GDM1 (cell line): ENCODE measurements at regions not wholly inside any gene's neighbourhood (a gene's known extent, or its start where the extent isn't known, plus 50 kb on each side); places are given as distances from the start of the nearest gene placed in this dataset.
"Not testable (repeated sequence)": the region's sequence is repeated elsewhere in the genome, so short reads cannot be mapped to it uniquely, and the experiment has no call there.

Experiments used
- DNase-seq: peaks from one replicate; lab custom pipeline; 2025; lab: John Stamatoyannopoulos, UW

- no peak for DNase-seq
These were observed 301.9 kb upstream of the KYNU start for GRCh38 chr2:142575561-142575960.

DNA sequence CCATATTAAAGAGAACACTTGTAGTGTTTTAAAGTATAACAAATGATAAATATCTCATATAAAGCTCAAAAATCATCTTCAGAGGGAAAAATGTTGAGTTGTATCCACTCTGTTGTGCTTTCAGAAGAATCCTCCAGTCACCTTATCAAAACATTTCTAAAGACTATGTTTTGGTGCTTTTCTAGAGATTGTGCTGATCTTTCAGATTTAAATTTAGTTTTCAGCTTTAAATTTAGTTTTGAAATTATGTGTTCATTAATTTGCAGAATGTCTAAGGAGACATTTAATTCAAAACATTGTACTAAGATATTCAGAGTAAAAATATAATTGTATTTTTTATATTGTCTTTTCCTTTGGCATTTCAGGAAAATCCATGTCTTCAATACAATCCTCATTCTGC is 303.1 kb upstream of the KYNU start:
- no peak for DNase-seq

DNA sequence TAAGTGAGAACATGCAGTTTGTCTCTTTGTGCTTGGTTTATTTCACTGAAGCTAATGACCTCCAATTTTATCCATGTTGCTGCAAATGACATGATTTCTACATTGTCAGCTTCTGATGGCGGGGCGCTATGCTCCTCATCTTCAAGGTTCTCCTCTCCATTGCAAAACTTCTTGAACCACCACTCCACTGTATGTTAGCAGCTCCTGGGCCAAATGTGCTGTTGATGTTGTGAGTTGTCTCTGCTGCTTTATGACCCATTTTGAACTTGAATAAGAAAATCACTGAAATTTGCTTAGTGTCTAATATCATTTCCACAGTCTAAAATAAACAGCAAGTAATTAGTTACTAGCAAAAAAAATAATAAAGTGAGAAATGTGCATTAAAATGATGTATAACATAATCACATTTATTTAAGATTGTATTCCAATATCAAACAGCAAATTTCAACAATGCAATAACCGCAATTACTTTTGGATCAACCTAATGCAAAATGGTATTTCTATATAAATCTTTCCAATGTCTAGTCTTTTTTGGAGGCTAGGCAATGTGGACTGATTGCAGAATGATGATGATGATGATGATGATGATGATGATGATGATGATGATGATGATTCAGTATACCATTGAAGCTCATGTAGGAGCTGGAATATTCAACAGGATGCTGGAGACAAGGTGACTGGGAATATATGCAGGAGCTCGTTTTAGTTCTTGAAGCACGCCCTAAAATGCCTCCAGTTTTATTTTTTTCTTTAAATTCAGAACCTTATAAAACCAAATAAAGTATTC is 304.9 kb upstream of the KYNU start:
- DNase-seq: no peak

GRCh38 chr2:142571934-142572333 is 305.5 kb upstream of the KYNU start:
- no peak for DNase-seq

GRCh38 chr2:142562900-142563299 is 314.6 kb upstream of the KYNU start:
- no peak for DNase-seq

DNA sequence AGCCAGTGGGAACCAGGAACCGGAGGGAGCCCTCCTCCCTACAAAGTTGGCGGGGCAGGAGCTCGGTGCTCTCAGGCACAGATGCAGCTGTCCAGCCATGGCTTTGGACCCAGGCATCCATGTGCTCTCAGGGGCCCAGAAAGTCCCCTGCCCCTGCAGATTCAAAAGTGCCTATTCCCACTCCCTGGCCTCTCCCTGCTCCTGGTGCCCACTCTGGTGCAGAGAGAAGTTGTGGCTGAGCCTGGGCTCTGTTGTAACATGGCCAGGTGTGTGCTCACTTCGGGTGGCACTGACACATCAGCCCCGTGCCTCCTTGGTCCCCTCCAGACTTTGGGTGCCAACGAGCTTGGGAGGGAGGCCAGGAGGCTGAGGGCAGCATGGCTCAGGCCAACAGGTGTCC is 315.8 kb upstream of the KYNU start:
- DNase-seq: no peak

DNA sequence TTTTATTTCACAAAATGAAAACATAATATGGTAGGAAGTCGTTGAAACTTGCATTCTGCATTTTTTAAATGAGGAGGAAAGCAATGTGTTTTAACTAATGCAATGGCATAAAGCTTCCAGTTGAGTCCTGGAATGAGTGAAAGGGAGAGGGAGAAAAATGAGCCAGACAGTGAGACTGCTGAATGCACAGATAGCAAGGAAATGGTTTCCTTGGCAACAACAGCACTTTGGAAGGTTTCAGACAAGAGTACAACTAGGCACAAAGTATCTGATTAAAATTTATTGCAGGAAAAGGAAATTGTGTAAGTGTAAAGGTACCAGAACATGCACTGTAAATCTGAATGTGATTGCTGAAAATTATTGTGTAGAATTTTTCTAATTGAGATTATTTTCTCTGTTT is 320.1 kb upstream of the KYNU start:
- no peak for DNase-seq

DNA sequence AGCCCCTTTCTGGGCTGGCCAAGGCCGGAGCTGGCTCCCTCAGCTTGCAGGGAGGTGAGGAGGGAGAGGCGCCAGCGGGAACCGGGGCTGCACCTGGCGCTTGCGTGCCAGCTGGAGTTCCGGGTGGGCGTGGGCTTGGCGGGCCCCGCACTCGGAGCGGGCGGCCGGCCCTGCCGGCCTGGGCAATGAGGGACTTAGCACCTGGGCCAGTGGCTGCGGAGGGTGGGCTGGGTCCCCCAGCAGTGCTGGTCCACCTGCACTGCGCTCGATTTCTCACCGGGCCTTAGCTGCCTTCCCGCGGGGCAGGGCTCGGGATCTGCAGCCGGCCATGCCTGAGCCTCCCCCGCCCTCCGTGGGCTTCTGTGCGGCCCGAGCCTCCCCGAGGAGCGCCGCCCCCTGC is 331.5 kb upstream of the KYNU start:
- not testable (repeated sequence) for DNase-seq

GRCh38 chr2:142545036-142545435 is 332.4 kb upstream of the KYNU start:
- no peak for DNase-seq

DNA sequence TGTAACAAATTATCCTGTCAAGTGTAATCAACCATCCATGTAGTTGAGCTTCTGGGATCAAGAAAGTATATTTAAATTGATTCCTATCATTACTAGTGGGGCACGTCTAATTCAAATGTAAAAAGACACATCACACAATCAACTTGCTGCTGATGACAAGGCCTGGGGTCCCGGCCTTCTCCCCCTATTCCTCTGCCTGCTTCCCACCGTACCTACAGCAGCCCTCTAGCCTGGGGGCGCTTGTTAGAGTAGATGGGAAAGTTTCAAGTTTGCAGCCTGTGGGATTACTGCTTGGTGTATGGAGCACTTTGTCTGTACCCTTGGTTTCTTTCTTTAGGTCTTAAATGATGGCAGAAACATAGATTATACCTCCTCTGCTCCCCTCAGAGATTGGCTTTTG is 333.3 kb upstream of the KYNU start:
- no peak for DNase-seq

- no peak for DNase-seq
These were observed 335.0 kb upstream of the KYNU start for GRCh38 chr2:142542431-142542910.

DNA sequence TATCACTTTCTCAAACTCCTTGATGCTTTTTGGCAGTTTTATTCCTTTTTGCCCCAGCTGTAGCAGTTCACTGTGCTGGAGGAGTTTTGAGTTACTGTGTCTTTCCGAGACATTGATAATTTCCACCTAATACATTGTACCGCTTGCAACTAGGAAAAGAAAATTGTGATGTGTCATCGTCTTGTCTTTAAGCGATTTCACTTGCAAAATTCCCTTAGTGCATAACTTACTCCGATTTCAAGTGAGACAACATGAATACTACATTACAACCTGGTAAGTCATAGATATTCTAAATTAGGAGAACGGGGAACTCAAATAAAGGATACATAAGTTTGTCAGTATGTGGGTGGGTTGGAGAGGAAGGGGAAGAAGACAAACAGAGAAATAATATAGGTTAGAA is 340.5 kb upstream of the KYNU start:
- no peak for DNase-seq

GRCh38 chr2:142536492-142536891 is 341.0 kb upstream of the KYNU start:
- DNase-seq: no peak

DNA sequence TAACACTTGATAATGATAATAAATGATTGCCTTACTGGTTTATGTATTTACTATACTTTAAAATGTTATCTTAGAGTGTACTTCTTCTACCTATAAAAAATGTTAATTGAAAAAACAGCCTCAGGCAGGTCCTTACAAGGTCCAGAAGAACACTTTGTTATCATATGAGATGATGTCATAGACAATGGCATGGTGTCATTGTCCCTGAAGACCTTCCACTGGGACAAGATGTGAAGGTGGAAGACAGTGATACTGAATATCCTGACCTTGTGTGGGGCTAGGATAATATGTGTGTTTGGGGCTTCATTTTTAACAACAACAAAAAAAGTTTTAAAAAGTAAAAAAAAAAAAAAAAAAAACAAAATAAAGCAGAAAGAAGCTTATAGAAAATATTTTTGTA is 342.2 kb upstream of the KYNU start:
- DNase-seq: no peak

DNA sequence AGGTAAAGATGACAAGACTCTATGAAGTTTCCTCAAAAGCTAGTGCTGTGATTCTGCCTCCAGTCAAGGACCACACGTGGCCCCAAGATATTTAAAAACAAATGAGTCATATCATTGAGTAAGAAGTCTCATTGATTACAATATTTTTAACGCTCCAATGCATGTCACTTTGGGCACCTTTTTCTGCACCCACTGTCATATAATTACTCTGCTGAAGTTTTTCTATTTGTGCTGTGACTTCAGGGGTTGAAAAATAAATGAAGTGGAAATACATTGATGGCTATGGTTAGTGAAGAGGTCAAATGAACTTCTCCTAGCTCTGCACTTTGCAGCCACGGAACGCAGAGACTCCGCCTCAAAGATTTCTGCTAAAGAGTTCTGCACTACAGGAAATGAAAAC is 344.3 kb upstream of the KYNU start:
- DNase-seq: no peak

GRCh38 chr2:142531377-142531776 is 346.1 kb upstream of the KYNU start:
- no peak for DNase-seq

DNA sequence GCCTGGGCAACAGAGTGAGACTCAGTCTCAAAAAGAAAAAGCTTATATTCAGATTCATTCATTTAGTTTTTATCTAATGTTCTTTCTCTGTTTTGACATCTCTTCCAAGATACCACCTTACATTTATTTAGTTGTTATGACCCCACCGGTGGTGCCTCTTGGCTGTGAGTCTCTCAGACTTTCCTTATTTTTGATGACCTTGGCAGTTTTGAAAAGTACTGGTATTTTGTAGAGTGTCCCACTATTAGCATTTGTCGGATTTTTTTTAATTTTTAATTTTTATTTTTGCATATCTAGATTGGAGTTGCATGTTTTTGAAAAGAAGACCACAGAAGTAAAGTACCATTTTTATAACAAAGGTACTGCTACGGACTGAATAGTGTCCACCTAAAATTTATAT is 351.7 kb upstream of the KYNU start:
- no peak for DNase-seq

GRCh38 chr2:142521492-142521891 is 356.0 kb upstream of the KYNU start:
- no peak for DNase-seq

DNA sequence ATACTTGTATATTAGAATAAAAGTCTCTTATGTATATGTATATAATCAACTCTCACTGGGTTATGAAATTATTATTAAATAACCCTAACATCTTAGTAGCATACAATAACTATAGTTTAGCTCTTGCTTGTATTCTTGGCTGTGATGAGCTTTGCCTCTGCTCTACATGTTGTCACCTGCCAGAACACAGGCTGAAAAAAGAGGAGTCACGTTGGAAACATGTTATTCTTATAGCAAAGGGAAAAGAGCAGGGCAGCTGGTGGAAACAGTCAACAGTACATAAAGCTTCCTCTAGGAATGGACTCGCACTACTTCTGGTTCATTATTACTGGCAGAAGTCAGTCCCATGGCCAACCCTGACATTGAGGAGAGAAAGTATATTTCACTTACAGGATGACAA is 362.0 kb upstream of the KYNU start:
- no peak for DNase-seq

DNA sequence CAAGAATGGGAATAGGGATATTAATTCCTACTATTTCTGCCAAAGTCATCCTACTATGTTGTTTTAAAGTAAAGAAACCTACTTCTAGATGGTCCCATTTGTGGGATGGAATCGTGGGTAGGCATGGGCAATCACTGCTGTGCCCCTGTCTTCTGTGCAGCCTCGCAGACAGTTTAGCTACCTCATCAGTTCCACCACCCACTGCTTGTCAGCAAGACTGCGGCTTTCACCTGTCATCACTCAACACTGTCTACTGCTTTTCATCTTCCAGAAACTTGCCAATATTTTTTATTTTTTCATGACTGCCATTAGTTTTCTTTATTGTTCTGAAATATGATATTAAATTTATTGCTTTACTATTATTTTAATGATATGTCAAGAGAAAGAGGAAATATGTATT is 368.1 kb upstream of the KYNU start:
- no peak for DNase-seq

- DNase-seq: no peak
These were observed 372.7 kb upstream of the KYNU start for GRCh38 chr2:142504754-142505153.

- no peak for DNase-seq
These were observed 371.6 kb upstream of the LRP1B start for GRCh38 chr2:142502402-142502801.

DNA sequence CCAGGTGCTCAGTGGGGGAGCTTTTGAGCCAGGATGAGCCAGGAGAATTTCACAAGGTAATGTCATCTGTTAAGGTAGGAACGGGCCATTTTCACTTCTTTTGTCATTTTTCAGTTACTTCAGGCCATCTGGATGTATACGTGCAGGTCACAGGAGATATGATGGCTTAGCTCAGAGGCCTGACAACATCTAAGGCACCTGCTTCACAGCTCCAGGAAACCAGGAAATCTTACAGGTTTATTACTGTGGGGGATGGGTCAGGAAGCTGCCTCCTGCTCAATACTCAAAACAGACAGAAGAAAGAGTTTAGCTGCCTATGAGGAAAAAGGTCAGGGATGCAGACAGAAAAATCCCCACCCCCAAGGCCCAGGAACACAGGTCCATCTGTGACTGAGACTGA is 364.3 kb upstream of the LRP1B start:
- DNase-seq: no peak

DNA sequence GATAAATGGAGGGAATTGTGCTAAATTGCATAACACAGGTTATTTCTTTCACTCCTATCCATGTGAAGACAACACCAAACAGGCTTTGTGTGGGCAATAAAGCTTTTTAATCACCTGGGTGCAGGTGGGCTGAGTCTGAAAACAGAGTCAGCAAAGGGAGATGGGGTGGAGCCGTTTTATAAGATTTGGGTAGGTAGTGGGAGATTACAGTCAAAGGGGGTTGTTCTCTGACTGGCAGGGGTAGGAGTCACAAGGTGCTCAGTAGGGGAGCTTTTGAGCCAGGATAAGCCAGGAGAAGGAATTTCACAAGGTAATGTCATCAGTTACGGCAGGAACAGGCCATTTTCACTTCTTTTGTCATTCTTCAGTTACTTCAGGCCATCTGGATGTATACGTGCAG is 358.8 kb upstream of the LRP1B start:
- not testable (repeated sequence) for DNase-seq
